ENCODE measurements at regions not wholly inside any gene's neighbourhood (a gene's known extent, or its start where the extent isn't known, plus 50 kb on each side); places are given as distances from the start of the nearest gene placed in this dataset.
"Not testable (repeated sequence)": the region's sequence is repeated elsewhere in the genome, so short reads cannot be mapped to it uniquely, and the experiment has no call there.

- not testable (repeated sequence) for DNase-seq
Observed at GRCh38 chr2:131828633-131829455, 301.2 kb downstream of the CCDC74A start.

- not testable (repeated sequence) for DNase-seq
Observed at GRCh38 chr2:131829456-131830241, 302.0 kb downstream of the CCDC74A start.

- not testable (repeated sequence) for DNase-seq
Observed at GRCh38 chr2:131830242-131830945, 302.7 kb downstream of the CCDC74A start.

GRCh38 chr2:131830946-131831310 lies 303.2 kb downstream of the CCDC74A start:
- not testable (repeated sequence) for DNase-seq

- DNase-seq, result peak; percentile 43
Observed at GRCh38 chr2:131831450-131832208, 303.9 kb downstream of the CCDC74A start.

- not testable (repeated sequence) for DNase-seq
Observed at GRCh38 chr2:131832209-131832780, 304.6 kb downstream of the CCDC74A start.

GRCh38 chr2:131832917-131833316 lies 305.2 kb downstream of the CCDC74A start:
- not testable (repeated sequence) for DNase-seq

- DNase-seq, result not testable (repeated sequence)
Observed at GRCh38 chr2:131833367-131834202, 305.9 kb downstream of the CCDC74A start.

GRCh38 chr2:131834203-131835020 lies 306.7 kb downstream of the CCDC74A start:
- DNase-seq, result not testable (repeated sequence)

GRCh38 chr2:131835022-131835421 lies 307.3 kb downstream of the CCDC74A start:
- not testable (repeated sequence) for DNase-seq

GRCh38 chr2:131835621-131836091 lies 308.0 kb downstream of the CCDC74A start:
- no peak for DNase-seq

- DNase-seq, result not testable (repeated sequence)
Observed at GRCh38 chr2:131836116-131836515, 308.4 kb downstream of the CCDC74A start.

GRCh38 chr2:131844044-131844443 lies 316.4 kb downstream of the CCDC74A start:
- not testable (repeated sequence) for DNase-seq

GRCh38 chr2:131856202-131856601 lies 305.6 kb downstream of the ANKRD30BL start:
- DNase-seq, result not testable (repeated sequence)

- not testable (repeated sequence) for DNase-seq
Observed at GRCh38 chr2:131858197-131858596, 303.6 kb downstream of the ANKRD30BL start.

All from stimulated activated CD4-positive, alpha-beta T cell treated with anti-CD3 and anti-CD28 coated beads, Interleukin-15, amount 100 ng/mL, for 24 hours (primary cell).